ENCODE measurements at regions not wholly inside any gene's neighbourhood (a gene's known extent, or its start where the extent isn't known, plus 50 kb on each side); places are given as distances from the start of the nearest gene placed in this dataset.
"Not testable (repeated sequence)": the region's sequence is repeated elsewhere in the genome, so short reads cannot be mapped to it uniquely, and the experiment has no call there.

- not testable (repeated sequence) for H3K27me3 ChIP-seq (ENCODE audit: control insufficient read depth in 1 of 2, insufficient read depth in 2 of 2, low read length in 2 of 2); H3K9me3 ChIP-seq (ENCODE audit: control insufficient read depth in 1 of 2, low read length in 2 of 2); H3K4me1 ChIP-seq (ENCODE audit: control insufficient read depth in 1 of 2, insufficient read depth in 2 of 2, low read length in 2 of 2); H3K27ac ChIP-seq (ENCODE audit: low read depth, low read length); H3K36me3 ChIP-seq (ENCODE audit: control insufficient read depth in 1 of 2, insufficient read depth in 2 of 2, low read length in 2 of 2); H3K4me3 ChIP-seq (ENCODE audit: low read depth in 1 of 2, low read length in 2 of 2); H3K9ac ChIP-seq (ENCODE audit: low read depth in 1 of 2, low read length in 2 of 2)
Observed at GRCh38 chr22:49395062-49395461, 432.6 kb downstream of the BRD1 start.

GRCh38 chr22:49394116-49394785, 433.4 kb downstream of the BRD1 start:
- Histone ChIP-seq H3K4me1 (ENCODE audit: control insufficient read depth in 1 of 2, insufficient read depth in 2 of 2, low read length in 2 of 2) (no peaks in the 10 kb centered on the region), H3K9ac (ENCODE audit: low read depth in 1 of 2, low read length in 2 of 2) (no peak overlapping the region), H3K36me3 (ENCODE audit: control insufficient read depth in 1 of 2, insufficient read depth in 2 of 2, low read length in 2 of 2) (no peaks in the 10 kb centered on the region), H3K27me3 (ENCODE audit: control insufficient read depth in 1 of 2, insufficient read depth in 2 of 2, low read length in 2 of 2) (no peaks in the 10 kb centered on the region), H3K9me3 (ENCODE audit: control insufficient read depth in 1 of 2, low read length in 2 of 2) (no peaks in the 10 kb centered on the region), H3K27ac (ENCODE audit: low read depth, low read length) (no peak overlapping the region), H3K4me3 (ENCODE audit: low read depth in 1 of 2, low read length in 2 of 2) (no peak overlapping the region)

GRCh38 chr22:49393526-49393925, 434.1 kb downstream of the BRD1 start:
- H3K4me1 ChIP-seq (ENCODE audit: control insufficient read depth in 1 of 2, insufficient read depth in 2 of 2, low read length in 2 of 2) = no peaks in the 10 kb centered on the region
- no peak overlapping the region for H3K4me3 ChIP-seq (ENCODE audit: low read depth in 1 of 2, low read length in 2 of 2)
- H3K9me3 ChIP-seq (ENCODE audit: control insufficient read depth in 1 of 2, low read length in 2 of 2) = no peaks in the 10 kb centered on the region
- H3K9ac ChIP-seq (ENCODE audit: low read depth in 1 of 2, low read length in 2 of 2) = no peak overlapping the region
- H3K27ac ChIP-seq (ENCODE audit: low read depth, low read length) = no peak overlapping the region
- H3K36me3 ChIP-seq (ENCODE audit: control insufficient read depth in 1 of 2, insufficient read depth in 2 of 2, low read length in 2 of 2) = no peaks in the 10 kb centered on the region
- no peaks in the 10 kb centered on the region for H3K27me3 ChIP-seq (ENCODE audit: control insufficient read depth in 1 of 2, insufficient read depth in 2 of 2, low read length in 2 of 2)

GRCh38 chr22:49392841-49393510, 434.7 kb downstream of the BRD1 start:
- Histone ChIP-seq H3K9ac (ENCODE audit: low read depth in 1 of 2, low read length in 2 of 2) (no peak overlapping the region), H3K36me3 (ENCODE audit: control insufficient read depth in 1 of 2, insufficient read depth in 2 of 2, low read length in 2 of 2) (no peaks in the 10 kb centered on the region), H3K27ac (ENCODE audit: low read depth, low read length) (no peak overlapping the region), H3K4me3 (ENCODE audit: low read depth in 1 of 2, low read length in 2 of 2) (no peak overlapping the region), H3K4me1 (ENCODE audit: control insufficient read depth in 1 of 2, insufficient read depth in 2 of 2, low read length in 2 of 2) (no peaks in the 10 kb centered on the region), H3K9me3 (ENCODE audit: control insufficient read depth in 1 of 2, low read length in 2 of 2) (no peaks in the 10 kb centered on the region), H3K27me3 (ENCODE audit: control insufficient read depth in 1 of 2, insufficient read depth in 2 of 2, low read length in 2 of 2) (no peaks in the 10 kb centered on the region)

GRCh38 chr22:49392247-49392646, 435.4 kb downstream of the BRD1 start:
- Histone ChIP-seq H3K36me3 (ENCODE audit: control insufficient read depth in 1 of 2, insufficient read depth in 2 of 2, low read length in 2 of 2) (no peaks in the 10 kb centered on the region), H3K27me3 (ENCODE audit: control insufficient read depth in 1 of 2, insufficient read depth in 2 of 2, low read length in 2 of 2) (no peaks in the 10 kb centered on the region), H3K27ac (ENCODE audit: low read depth, low read length) (no peak overlapping the region), H3K4me3 (ENCODE audit: low read depth in 1 of 2, low read length in 2 of 2) (no peak overlapping the region), H3K9ac (ENCODE audit: low read depth in 1 of 2, low read length in 2 of 2) (no peak overlapping the region), H3K4me1 (ENCODE audit: control insufficient read depth in 1 of 2, insufficient read depth in 2 of 2, low read length in 2 of 2) (no peaks in the 10 kb centered on the region), H3K9me3 (ENCODE audit: control insufficient read depth in 1 of 2, low read length in 2 of 2) (no peaks in the 10 kb centered on the region)

GRCh38 chr22:49391436-49391835, 436.2 kb downstream of the BRD1 start:
- no peaks in the 10 kb centered on the region for H3K4me1 ChIP-seq (ENCODE audit: control insufficient read depth in 1 of 2, insufficient read depth in 2 of 2, low read length in 2 of 2)
- no peak overlapping the region for H3K27ac ChIP-seq (ENCODE audit: low read depth, low read length)
- no peak overlapping the region for H3K4me3 ChIP-seq (ENCODE audit: low read depth in 1 of 2, low read length in 2 of 2)
- no peaks in the 10 kb centered on the region for H3K36me3 ChIP-seq (ENCODE audit: control insufficient read depth in 1 of 2, insufficient read depth in 2 of 2, low read length in 2 of 2)
- H3K9me3 ChIP-seq (ENCODE audit: control insufficient read depth in 1 of 2, low read length in 2 of 2) = no peaks in the 10 kb centered on the region
- H3K27me3 ChIP-seq (ENCODE audit: control insufficient read depth in 1 of 2, insufficient read depth in 2 of 2, low read length in 2 of 2) = no peaks in the 10 kb centered on the region
- H3K9ac ChIP-seq (ENCODE audit: low read depth in 1 of 2, low read length in 2 of 2) = no peak overlapping the region

- Histone ChIP-seq H3K36me3 (ENCODE audit: control insufficient read depth in 1 of 2, insufficient read depth in 2 of 2, low read length in 2 of 2) (no peaks in the 10 kb centered on the region), H3K4me3 (ENCODE audit: low read depth in 1 of 2, low read length in 2 of 2) (no peak overlapping the region), H3K9ac (ENCODE audit: low read depth in 1 of 2, low read length in 2 of 2) (no peak overlapping the region), H3K4me1 (ENCODE audit: control insufficient read depth in 1 of 2, insufficient read depth in 2 of 2, low read length in 2 of 2) (no peaks in the 10 kb centered on the region), H3K9me3 (ENCODE audit: control insufficient read depth in 1 of 2, low read length in 2 of 2) (no peaks in the 10 kb centered on the region), H3K27ac (ENCODE audit: low read depth, low read length) (no peak overlapping the region), H3K27me3 (ENCODE audit: control insufficient read depth in 1 of 2, insufficient read depth in 2 of 2, low read length in 2 of 2) (no peaks in the 10 kb centered on the region)
Observed at GRCh38 chr22:49390954-49391353, 436.7 kb downstream of the BRD1 start.

GRCh38 chr22:49383909-49384308, 443.8 kb downstream of the BRD1 start:
- not testable (repeated sequence) for H3K9ac ChIP-seq (ENCODE audit: low read depth in 1 of 2, low read length in 2 of 2); H3K4me1 ChIP-seq (ENCODE audit: control insufficient read depth in 1 of 2, insufficient read depth in 2 of 2, low read length in 2 of 2); H3K4me3 ChIP-seq (ENCODE audit: low read depth in 1 of 2, low read length in 2 of 2); H3K36me3 ChIP-seq (ENCODE audit: control insufficient read depth in 1 of 2, insufficient read depth in 2 of 2, low read length in 2 of 2); H3K9me3 ChIP-seq (ENCODE audit: control insufficient read depth in 1 of 2, low read length in 2 of 2); H3K27me3 ChIP-seq (ENCODE audit: control insufficient read depth in 1 of 2, insufficient read depth in 2 of 2, low read length in 2 of 2); H3K27ac ChIP-seq (ENCODE audit: low read depth, low read length)

- Histone ChIP-seq H3K4me1 (ENCODE audit: control insufficient read depth in 1 of 2, insufficient read depth in 2 of 2, low read length in 2 of 2) (no peaks in the 10 kb centered on the region), H3K9ac (ENCODE audit: low read depth in 1 of 2, low read length in 2 of 2) (no peak overlapping the region), H3K27ac (ENCODE audit: low read depth, low read length) (no peak overlapping the region), H3K36me3 (ENCODE audit: control insufficient read depth in 1 of 2, insufficient read depth in 2 of 2, low read length in 2 of 2) (no peaks in the 10 kb centered on the region), H3K27me3 (ENCODE audit: control insufficient read depth in 1 of 2, insufficient read depth in 2 of 2, low read length in 2 of 2) (no peaks in the 10 kb centered on the region), H3K4me3 (ENCODE audit: low read depth in 1 of 2, low read length in 2 of 2) (no peak overlapping the region), H3K9me3 (ENCODE audit: control insufficient read depth in 1 of 2, low read length in 2 of 2) (no peaks in the 10 kb centered on the region)
Observed at GRCh38 chr22:49382451-49382735, 445.3 kb downstream of the BRD1 start.

- Histone ChIP-seq H3K27ac (ENCODE audit: low read depth, low read length) (no peak overlapping the region), H3K4me1 (ENCODE audit: control insufficient read depth in 1 of 2, insufficient read depth in 2 of 2, low read length in 2 of 2) (no peaks in the 10 kb centered on the region), H3K36me3 (ENCODE audit: control insufficient read depth in 1 of 2, insufficient read depth in 2 of 2, low read length in 2 of 2) (no peaks in the 10 kb centered on the region), H3K9ac (ENCODE audit: low read depth in 1 of 2, low read length in 2 of 2) (no peak overlapping the region), H3K4me3 (ENCODE audit: low read depth in 1 of 2, low read length in 2 of 2) (no peak overlapping the region), H3K27me3 (ENCODE audit: control insufficient read depth in 1 of 2, insufficient read depth in 2 of 2, low read length in 2 of 2) (no peaks in the 10 kb centered on the region), H3K9me3 (ENCODE audit: control insufficient read depth in 1 of 2, low read length in 2 of 2) (no peaks in the 10 kb centered on the region)
Observed at GRCh38 chr22:49381595-49382450, 445.9 kb downstream of the BRD1 start.

All from duodenal mucosa (tissue), 2 donors.